SU-DHL-6 (cell line): ENCODE measurements at regions not wholly inside any gene's neighbourhood (a gene's known extent, or its start where the extent isn't known, plus 50 kb on each side); places are given as distances from the start of the nearest gene placed in this dataset.

Experiments
- H2AFZ ChIP-seq: fragments of 200-600 bp; sonication (generic); 2 replicates; pipeline ENCODE4 v1.6.1; 2014; ENCODE audit warnings: low read depth, mild to moderate bottlenecking, moderate library complexity, mixed read lengths, antibody characterized with exemption, low read length; ENCODE audit not compliant: severe bottlenecking
- H3F3A ChIP-seq: fragments of 200-600 bp; shearing (Covaris generic); 2 replicates; pipeline ENCODE4 v1.6.0; 2016; ENCODE audit warnings: antibody characterized with exemption, mild to moderate bottlenecking; ENCODE audit not compliant: insufficient read depth
- H3K27ac ChIP-seq: fragments of 200-600 bp; sonication (generic); 2 replicates; pipeline ENCODE4 v1.5.1; 2016; ENCODE audit warnings: low read depth, mild to moderate bottlenecking, low read length, moderate library complexity, mixed read lengths
- H3K27me3 ChIP-seq: fragments of 200-600 bp; sonication (generic), shearing (Covaris generic); 2 replicates; pipeline ENCODE4 v1.6.0; 2014; ENCODE audit warnings: mild to moderate bottlenecking, low read length
- H3K36me3 ChIP-seq: fragments of 200-600 bp; sonication (generic); 2 replicates; pipeline ENCODE4 v1.6.1; 2014; ENCODE audit warnings: mild to moderate bottlenecking, low read length, mixed read lengths
- H3K4me2 ChIP-seq: fragments of 300-600, 200-600 bp; shearing (Covaris generic), sonication (generic); 2 replicates; pipeline ENCODE4 v1.6.0; 2014; ENCODE audit warnings: low read length, low read depth, mild to moderate bottlenecking; ENCODE audit not compliant: poor library complexity, severe bottlenecking
- H3K4me3 ChIP-seq: fragments of 200-600 bp; sonication (generic); 2 replicates; pipeline ENCODE4 v1.5.1; 2014; ENCODE audit warnings: antibody characterized with exemption, low read length, mild to moderate bottlenecking, mixed read lengths; ENCODE audit not compliant: insufficient read depth, poor library complexity, severe bottlenecking
- H3K79me2 ChIP-seq: fragments of 200-600 bp; sonication (generic); 2 replicates; pipeline ENCODE4 v1.6.1; 2014; ENCODE audit warnings: mild to moderate bottlenecking, low read length, moderate library complexity; ENCODE audit not compliant: insufficient read depth
- H3K9ac ChIP-seq: fragments of 200-600 bp; sonication (generic); 2 replicates; pipeline ENCODE4 v1.7.0; 2014; ENCODE audit warnings: mild to moderate bottlenecking, low read length
- H3K9me2 ChIP-seq: fragments of 200-600 bp; sonication (generic); replicated peaks from 2 replicates; pipeline ENCODE4 v1.6.1; 2014; ENCODE audit warnings: low read length; ENCODE audit not compliant: insufficient read depth
- H3K9me3 ChIP-seq: fragments of 200-600 bp; sonication (generic); 2 replicates; pipeline ENCODE4 v1.6.1; 2014; ENCODE audit warnings: low read length, mixed read lengths; ENCODE audit not compliant: insufficient read depth
- H4K20me1 ChIP-seq: fragments of 200-600 bp; sonication (generic); 2 replicates; pipeline ENCODE4 v1.6.1; 2014; ENCODE audit warnings: low read depth, mild to moderate bottlenecking, antibody characterized with exemption, low read length, moderate library complexity, mixed read lengths
- CTCF ChIP-seq: fragments of 200-600 bp; sonication (generic); IDR thresholded peaks from one replicate; pipeline ENCODE4 v1.5.1; 2017; ENCODE audit warnings: antibody characterized with exemption, mild to moderate bottlenecking, low read length, moderate library complexity; ENCODE audit not compliant: insufficient read depth, poor library complexity, severe bottlenecking
- EZH2phosphoT487 ChIP-seq: fragments of 200-600 bp; sonication (generic), shearing (Covaris generic); conservative IDR thresholded peaks from 2 replicates; pipeline ENCODE4 v1.6.1; 2018; ENCODE audit warnings: mild to moderate bottlenecking, antibody characterized with exemption, low read length, moderate library complexity, mixed read lengths

- no peaks in the 10 kb centered on the region for H3K9me2 ChIP-seq
- TF ChIP-seq EZH2phosphoT487 (no peak), CTCF (no peak)
- H3K4me2 ChIP-seq = no peak overlapping the region
- no peak overlapping the region for H2AFZ ChIP-seq
- H3K36me3 ChIP-seq = no peaks in the 10 kb centered on the region
- H3F3A ChIP-seq = no peaks in the 10 kb centered on the region
- no peaks in the 10 kb centered on the region for H3K9me3 ChIP-seq
- H3K27me3 ChIP-seq = no peaks in the 10 kb centered on the region
- no peaks in the 10 kb centered on the region for H3K79me2 ChIP-seq
- H3K4me3 ChIP-seq = no peak overlapping the region
- no peaks in the 10 kb centered on the region for H4K20me1 ChIP-seq
- H3K27ac ChIP-seq = no peak overlapping the region
- H3K9ac ChIP-seq = no peak overlapping the region
These were observed 429.4 kb upstream of the DIPK2B start for GRCh38 chrX:45630078-45630477.

- Histone ChIP-seq H3K27me3 (no peaks in the 10 kb centered on the region), H3F3A (no peaks in the 10 kb centered on the region), H3K79me2 (no peaks in the 10 kb centered on the region), H3K27ac (no peak overlapping the region), H3K4me2 (no peak overlapping the region), H3K9me2 (no peaks in the 10 kb centered on the region), H3K4me3 (no peak overlapping the region), H2AFZ (no peak overlapping the region), H3K9ac (no peak overlapping the region), H3K36me3 (no peaks in the 10 kb centered on the region), H3K9me3 (no peaks in the 10 kb centered on the region), H4K20me1 (no peaks in the 10 kb centered on the region)
- TF ChIP-seq EZH2phosphoT487 (no peak), CTCF (no peak)
These were observed 427.4 kb upstream of the DIPK2B start for GRCh38 chrX:45628041-45628440.

- Histone ChIP-seq H3K9me2 (no peaks in the 10 kb centered on the region), H3K79me2 (no peaks in the 10 kb centered on the region), H3K9me3 (no peaks in the 10 kb centered on the region), H3K27me3 (no peaks in the 10 kb centered on the region), H2AFZ (no peak overlapping the region), H3K27ac (no peak overlapping the region), H3K4me3 (no peak overlapping the region), H3K36me3 (no peaks in the 10 kb centered on the region), H3K4me2 (no peak overlapping the region), H4K20me1 (no peaks in the 10 kb centered on the region), H3F3A (no peaks in the 10 kb centered on the region), H3K9ac (no peak overlapping the region)
- TF ChIP-seq EZH2phosphoT487 (no peak), CTCF (no peak)
These were observed 422.6 kb upstream of the DIPK2B start for GRCh38 chrX:45623266-45623665.

GRCh38 chrX:45622538-45622937 lies 421.9 kb upstream of the DIPK2B start:
- Histone ChIP-seq H3K27ac (no peak overlapping the region), H3K4me3 (no peak overlapping the region), H3K9me3 (no peaks in the 10 kb centered on the region), H3K9ac (no peak overlapping the region), H3K79me2 (no peaks in the 10 kb centered on the region), H3K36me3 (no peaks in the 10 kb centered on the region), H3F3A (no peaks in the 10 kb centered on the region), H4K20me1 (no peaks in the 10 kb centered on the region), H3K27me3 (no peaks in the 10 kb centered on the region), H3K4me2 (no peak overlapping the region), H2AFZ (no peak overlapping the region), H3K9me2 (no peaks in the 10 kb centered on the region)
- TF ChIP-seq CTCF = no peak
- no peak for TF ChIP-seq EZH2phosphoT487
